Naive thymus-derived CD4-positive, alpha-beta T cell (primary cell): ENCODE measurements at regions not wholly inside any gene's neighbourhood (a gene's known extent, or its start where the extent isn't known, plus 50 kb on each side); places are given as distances from the start of the nearest gene placed in this dataset.

Experiments
- ATAC-seq: fragments of 150-1000 bp; cut with Tn5 transposase; 2 replicates; pipeline ENCODE4 v1.10.0; 2021; ENCODE audit warnings: mild to moderate bottlenecking, moderate library complexity
- CTCF ChIA-PET: fragments of 350-600 bp; sonication (Branson Sonifier 250); formaldehyde crosslinking; loops from one replicate; lab custom pipeline; 2021; ENCODE audit warnings: antibody characterized with exemption; lab: Charles Lee
- POLR2A ChIA-PET: fragments of 350-600 bp; sonication (Branson Sonifier 250); formaldehyde crosslinking; loops from one replicate; lab custom pipeline; 2021; ENCODE audit warnings: antibody characterized with exemption, inconsistent platforms; lab: Charles Lee
- DNase-seq, 9 donors: peaks; one replicate each; pipeline versions ENCODE4 v3.0.0 to v3.0.0-alpha.2; 2020 to 2022; ENCODE audit warnings: mixed read lengths in 1 of 9
- H3K27ac ChIP-seq: one replicate; pipeline ENCODE4 v1.7.0; 2013; ENCODE audit warnings: mild to moderate bottlenecking, low read depth, low read length, moderate library complexity
- H3K27me3 ChIP-seq, 2 donors: one replicate each; pipeline ENCODE4 v1.7.0; 2013; ENCODE audit warnings: low read length in 2 of 2, mild to moderate bottlenecking in 2 of 2, moderate library complexity in 2 of 2; ENCODE audit not compliant: control insufficient read depth in 2 of 2, insufficient read depth in 2 of 2
- H3K36me3 ChIP-seq, 3 experiments: 1 replicate in 2 of 3; 2 replicates in 1 of 3; pipeline ENCODE4 v1.7.0; 2013; ENCODE audit warnings: low read length in 3 of 3, mild to moderate bottlenecking in 3 of 3, moderate library complexity in 1 of 3; ENCODE audit not compliant: insufficient read depth in 3 of 3, control insufficient read depth in 2 of 3
- H3K4me1 ChIP-seq, 2 donors: one replicate each; pipeline ENCODE4 v1.7.0; 2013; ENCODE audit warnings: low read length in 2 of 2, mild to moderate bottlenecking in 2 of 2, moderate library complexity in 1 of 2; ENCODE audit not compliant: control insufficient read depth in 2 of 2, insufficient read depth in 2 of 2
- H3K4me3 ChIP-seq: 2 replicates; pipeline ENCODE4 v1.7.0; 2013; ENCODE audit warnings: mild to moderate bottlenecking, low read length
- H3K9me3 ChIP-seq, 3 experiments: 1 replicate in 2 of 3; 2 replicates in 1 of 3; pipeline ENCODE4 v1.7.0; 2013; ENCODE audit warnings: low read length in 3 of 3; ENCODE audit not compliant: control insufficient read depth in 2 of 3
- H3K27ac Mint-ChIP-seq, 9 donors: one replicate each; pipeline ENCODE4 v1.8.0; 2020 to 2022; ENCODE audit warnings: mixed read lengths in 9 of 9, mild to moderate bottlenecking in 8 of 9, moderate library complexity in 5 of 9, inconsistent platforms in 2 of 9
- H3K27me3 Mint-ChIP-seq, 5 donors: one replicate each; pipeline ENCODE4 v1.8.0; 2021 to 2022; ENCODE audit warnings: mixed read lengths in 5 of 5, mild to moderate bottlenecking in 1 of 5
- H3K36me3 Mint-ChIP-seq, 5 donors: one replicate each; pipeline ENCODE4 v1.8.0; 2020 to 2022; ENCODE audit warnings: mixed read lengths in 5 of 5, mild to moderate bottlenecking in 3 of 5, inconsistent platforms in 1 of 5
- H3K4me1 Mint-ChIP-seq, 7 donors: one replicate each; pipeline ENCODE4 v1.8.0; 2020 to 2022; ENCODE audit warnings: mixed read lengths in 7 of 7, mild to moderate bottlenecking in 3 of 7, inconsistent platforms in 1 of 7
- H3K4me3 Mint-ChIP-seq, 10 donors: one replicate each; pipeline ENCODE4 v1.8.0; 2020 to 2022; ENCODE audit warnings: mild to moderate bottlenecking in 10 of 10, mixed read lengths in 10 of 10, moderate library complexity in 6 of 10, inconsistent platforms in 2 of 10
- H3K9me3 Mint-ChIP-seq, 11 donors: one replicate each; pipeline ENCODE4 v1.8.0; 2020 to 2022; ENCODE audit warnings: mixed read lengths in 11 of 11, mild to moderate bottlenecking in 4 of 11, inconsistent platforms in 1 of 11, moderate library complexity in 1 of 11
- intact Hi-C, 2 donors: fragments of 100-400 bp; cut with micrococcal nuclease; formaldehyde crosslinking; loops; one replicate each; pipeline ENCODE4 v1.15.1; 2023

- POLR2A ChIA-PET = no interaction called here
- Mint-ChIP-seq H3K4me3 (no peak overlapping the region), H3K4me1 (no peaks in the 10 kb centered on the region), H3K27ac (no peak overlapping the region), H3K9me3 (peaks cover 0 to 18% (median 6%) of the 10 kb centered on the region in 11 donors), H3K27me3 (no peaks in the 10 kb centered on the region), H3K36me3 (no peaks in the 10 kb centered on the region)
- Histone ChIP-seq H3K4me3 (no peak overlapping the region), H3K9me3 (no peaks in the 10 kb centered on the region), H3K4me1 (no peaks in the 10 kb centered on the region), H3K27ac (no peak overlapping the region), H3K36me3 (no peaks in the 10 kb centered on the region), H3K27me3 (no peaks in the 10 kb centered on the region)
- ATAC-seq (no peak), DNase-seq (no peak)
- CTCF ChIA-PET = no interaction called here
- intact Hi-C loops = no loop called here
Observed at GRCh38 chr18:64276311-64277090, 127.6 kb upstream of the LINC00305 start.

DNA sequence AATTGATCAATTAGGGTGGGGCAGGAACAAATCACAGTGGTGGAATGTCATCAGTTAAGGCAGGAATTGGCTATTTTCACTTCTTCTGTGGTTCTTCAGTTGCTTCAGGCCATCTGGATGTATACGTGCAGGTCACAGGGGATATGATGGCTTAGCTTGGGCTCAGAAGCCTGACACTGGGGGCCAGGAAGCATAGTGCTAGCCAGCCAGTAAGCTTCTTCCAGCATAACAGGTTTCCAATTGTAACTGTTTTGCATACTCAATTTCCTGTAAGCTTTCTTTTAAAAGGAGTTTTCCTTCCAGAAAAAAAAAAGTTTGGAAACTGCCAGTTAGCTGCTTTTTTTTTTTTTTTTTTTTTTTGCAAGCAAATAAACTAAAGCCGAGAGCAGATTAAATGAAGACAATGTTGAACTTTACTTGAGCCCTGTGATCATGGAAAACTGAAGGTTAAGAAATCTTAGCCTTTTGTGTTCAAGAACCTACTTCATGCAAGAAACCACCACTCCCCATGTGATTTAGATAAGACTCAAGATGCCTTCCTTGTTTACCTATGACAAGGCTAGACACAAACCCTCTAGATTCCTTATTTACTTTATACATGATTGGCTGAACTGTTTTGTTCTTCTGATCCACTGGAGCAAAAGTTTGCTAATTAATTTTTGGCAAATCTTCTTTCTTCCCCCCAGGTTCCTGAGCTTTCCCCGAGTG is 126.9 kb upstream of the LINC00305 start:
- Histone ChIP-seq H3K9me3 (no peaks in the 10 kb centered on the region), H3K27me3 (no peaks in the 10 kb centered on the region), H3K36me3 (no peaks in the 10 kb centered on the region), H3K4me1 (no peaks in the 10 kb centered on the region), H3K27ac (no peak overlapping the region), H3K4me3 (no peak overlapping the region)
- ChIA-PET CTCF (no interaction called here), POLR2A (no interaction called here)
- Mint-ChIP-seq H3K9me3 (peaks cover 0 to 18% (median 6%) of the 10 kb centered on the region in 11 donors), H3K4me1 (no peaks in the 10 kb centered on the region), H3K36me3 (no peaks in the 10 kb centered on the region), H3K27ac (no peak overlapping the region), H3K4me3 (no peak overlapping the region), H3K27me3 (no peaks in the 10 kb centered on the region)
- DNase-seq (no peak), ATAC-seq (no peak)
- intact Hi-C loops = no loop called here

DNA sequence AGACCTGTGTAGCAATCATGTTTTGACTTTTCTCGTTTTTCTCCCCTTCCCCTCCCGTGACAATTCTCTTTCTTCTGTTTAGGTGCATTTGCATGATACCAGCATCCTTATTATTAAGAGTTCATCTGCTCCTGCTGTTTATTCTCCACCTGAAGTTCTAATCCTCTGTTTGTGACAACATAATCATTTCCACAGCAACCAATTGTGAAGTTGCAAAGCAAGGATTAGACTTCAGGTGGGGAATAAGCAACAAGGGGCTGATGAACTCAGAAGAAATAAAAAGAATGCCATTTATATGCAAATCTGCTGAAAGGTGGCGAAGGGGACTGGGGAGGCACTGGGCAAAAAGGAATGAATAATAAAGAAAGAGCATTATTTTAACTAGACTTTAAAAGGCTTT is 124.8 kb upstream of the LINC00305 start:
- Histone ChIP-seq H3K9me3 (no peaks in the 10 kb centered on the region), H3K4me1 (no peaks in the 10 kb centered on the region), H3K36me3 (no peaks in the 10 kb centered on the region), H3K27ac (no peak overlapping the region), H3K4me3 (no peak overlapping the region), H3K27me3 (no peaks in the 10 kb centered on the region)
- H3K36me3 Mint-ChIP-seq = no peaks in the 10 kb centered on the region
- H3K27ac Mint-ChIP-seq = no peak overlapping the region
- DNase-seq = no peak
- H3K4me3 Mint-ChIP-seq = no peak overlapping the region
- intact Hi-C loops = no loop called here
- ChIA-PET CTCF (no interaction called here), POLR2A (no interaction called here)
- H3K27me3 Mint-ChIP-seq = no peaks in the 10 kb centered on the region
- H3K4me1 Mint-ChIP-seq = no peaks in the 10 kb centered on the region
- H3K9me3 Mint-ChIP-seq = peaks cover 0 to 16% (median 5%) of the 10 kb centered on the region in 11 donors
- ATAC-seq = no peak

DNA sequence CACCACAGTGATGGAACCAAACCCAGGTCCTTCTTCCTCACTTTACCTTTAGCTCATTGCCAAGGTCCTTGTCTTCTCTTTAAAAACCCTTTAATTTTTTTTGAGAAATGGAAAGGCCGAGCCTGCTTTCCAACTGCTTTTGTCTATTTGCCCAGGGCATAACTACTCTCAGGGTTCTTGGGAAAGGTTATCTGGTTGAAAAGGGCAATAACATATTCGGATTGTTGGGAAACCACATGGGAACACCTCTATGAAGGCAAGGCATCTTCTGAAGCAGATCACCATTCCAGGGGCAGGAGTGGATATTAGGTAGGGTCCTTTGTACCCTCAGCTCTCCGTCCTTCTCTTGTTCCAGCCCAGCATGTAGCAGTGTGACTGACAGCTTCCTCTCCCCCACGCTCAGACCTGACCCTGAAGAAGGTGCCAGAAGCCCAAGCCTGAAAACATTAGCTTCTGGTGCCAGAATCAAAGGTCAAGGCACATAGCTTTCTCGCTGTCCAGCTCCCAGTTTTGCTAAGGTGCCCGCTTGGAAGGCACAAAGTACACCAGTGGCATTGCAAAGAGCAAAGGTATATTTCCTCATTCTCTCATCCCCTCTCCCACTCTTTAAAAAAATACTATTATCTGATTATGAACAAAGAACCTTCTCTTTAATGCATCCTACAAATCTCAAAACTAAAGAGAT is 123.2 kb upstream of the LINC00305 start:
- Histone ChIP-seq H3K4me3 (no peak overlapping the region), H3K4me1 (no peaks in the 10 kb centered on the region), H3K27me3 (no peaks in the 10 kb centered on the region), H3K9me3 (no peaks in the 10 kb centered on the region), H3K27ac (no peak overlapping the region), H3K36me3 (no peaks in the 10 kb centered on the region)
- no peak overlapping the region for H3K27ac Mint-ChIP-seq
- ChIA-PET POLR2A (no interaction called here), CTCF (no interaction called here)
- H3K27me3 Mint-ChIP-seq = no peaks in the 10 kb centered on the region
- H3K9me3 Mint-ChIP-seq = peaks cover 0 to 14% (median 5%) of the 10 kb centered on the region in 11 donors
- DNase-seq (no peak), ATAC-seq (no peak)
- no peak overlapping the region for H3K4me3 Mint-ChIP-seq
- no peaks in the 10 kb centered on the region for H3K4me1 Mint-ChIP-seq
- no peaks in the 10 kb centered on the region for H3K36me3 Mint-ChIP-seq
- intact Hi-C loops = no loop called here

GRCh38 chr18:64271246-64271645 is 122.4 kb upstream of the LINC00305 start:
- no peak overlapping the region for H3K4me3 ChIP-seq
- no peak overlapping the region for H3K27ac ChIP-seq
- Mint-ChIP-seq H3K27me3 (no peaks in the 10 kb centered on the region), H3K4me3 (no peak overlapping the region), H3K9me3 (peaks cover 0 to 14% (median 3%) of the 10 kb centered on the region in 11 donors), H3K27ac (no peak overlapping the region), H3K36me3 (no peaks in the 10 kb centered on the region), H3K4me1 (no peaks in the 10 kb centered on the region)
- no peaks in the 10 kb centered on the region for H3K36me3 ChIP-seq
- H3K9me3 ChIP-seq = no peaks in the 10 kb centered on the region
- no peaks in the 10 kb centered on the region for H3K27me3 ChIP-seq
- ChIA-PET POLR2A (no interaction called here), CTCF (no interaction called here)
- ATAC-seq (no peak), DNase-seq (no peak)
- intact Hi-C loops = no loop called here
- no peaks in the 10 kb centered on the region for H3K4me1 ChIP-seq

DNA sequence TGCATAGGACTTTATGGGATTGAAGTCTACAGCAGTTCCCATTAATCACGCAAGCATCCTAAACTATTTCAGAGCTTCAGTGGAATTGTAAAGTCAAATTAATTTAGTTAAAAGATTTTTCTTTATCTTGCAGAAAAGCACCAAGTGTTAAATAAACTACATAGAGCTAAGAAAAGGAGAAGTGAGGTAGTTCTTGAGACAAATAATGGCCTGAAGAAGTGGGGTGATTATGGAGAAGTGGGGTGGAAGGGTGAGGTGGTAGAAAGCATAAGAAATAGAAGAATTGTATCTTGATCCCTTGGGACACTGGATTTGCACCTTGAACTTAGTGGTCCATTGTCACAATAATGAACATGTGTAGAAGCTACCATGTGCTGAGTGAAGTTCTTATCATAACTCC is 121.7 kb upstream of the LINC00305 start:
- no peak overlapping the region for H3K4me3 Mint-ChIP-seq
- Histone ChIP-seq H3K27me3 (no peaks in the 10 kb centered on the region), H3K27ac (no peak overlapping the region), H3K36me3 (no peaks in the 10 kb centered on the region), H3K9me3 (no peaks in the 10 kb centered on the region), H3K4me3 (no peak overlapping the region), H3K4me1 (no peaks in the 10 kb centered on the region)
- DNase-seq = no peak
- ChIA-PET CTCF (no interaction called here), POLR2A (no interaction called here)
- no peaks in the 10 kb centered on the region for H3K36me3 Mint-ChIP-seq
- H3K4me1 Mint-ChIP-seq = no peaks in the 10 kb centered on the region
- intact Hi-C loops = no loop called here
- H3K9me3 Mint-ChIP-seq = peaks cover 0 to 14% (median 3%) of the 10 kb centered on the region in 11 donors
- H3K27me3 Mint-ChIP-seq = no peaks in the 10 kb centered on the region
- no peak overlapping the region for H3K27ac Mint-ChIP-seq
- ATAC-seq = no peak
